Thyroid gland (tissue), 4 donors: ENCODE measurements at regions not wholly inside any gene's neighbourhood (a gene's known extent, or its start where the extent isn't known, plus 50 kb on each side); places are given as distances from the start of the nearest gene placed in this dataset.

Experiments used
- DNase-seq, 2 donors: peaks; one replicate each; pipeline ENCODE4 v3.0.0-alpha.2; 2019
- H3K27ac ChIP-seq, 3 donors: fragments of 200-600 bp; sonication (generic); 1 replicate in 2 of 3; 2 replicates in 1 of 3; pipeline ENCODE4 v1.5.1; 2016 to 2019; ENCODE audit warnings: mild to moderate bottlenecking in 1 of 3, moderate library complexity in 1 of 3
- H3K27me3 ChIP-seq: fragments of 200-600 bp; sonication (generic); one replicate; pipeline ENCODE4 v1.5.1; 2019
- H3K36me3 ChIP-seq, 2 donors: fragments of 200-600 bp; sonication (generic); one replicate each; pipeline ENCODE4 v1.5.1; 2016 to 2019
- H3K4me1 ChIP-seq, 2 donors: fragments of 200-600 bp; sonication (generic); one replicate each; pipeline ENCODE4 v1.5.1; 2017 to 2019
- H3K4me3 ChIP-seq, 3 donors: fragments of 200-600 bp; sonication (generic); replicated peaks in 1 of 3; 1 replicate in 2 of 3; 2 replicates in 1 of 3; pipeline ENCODE4 v1.5.1; 2016; ENCODE audit warnings: mild to moderate bottlenecking in 1 of 3
- H3K9me3 ChIP-seq: fragments of 200-600 bp; sonication (generic); one replicate; pipeline ENCODE4 v1.5.1; 2017
- CTCF ChIP-seq, 6 experiments: fragments of 200-600 bp in 3 of 6; fragments of 450-650 bp in 3 of 6; sonication (generic) in 3 of 6; IDR thresholded peaks; one replicate each; pipeline ENCODE4 v1.5.1; 2016 to 2019; ENCODE audit warnings: antibody characterized with exemption in 6 of 6, mild to moderate bottlenecking in 2 of 6, inconsistent platforms in 1 of 6, moderate library complexity in 1 of 6
- POLR2A ChIP-seq, 2 donors: fragments of 450-650 bp; IDR thresholded peaks; one replicate each; pipeline ENCODE4 v1.6.1; 2017; ENCODE audit warnings: antibody characterized with exemption in 2 of 2, mild to moderate bottlenecking in 2 of 2, moderate library complexity in 1 of 2
- WGBS, 2 donors: methylation state at CpG; one replicate each; pipeline ENCODE4 v1.1.5; 2017; 5-methylcytosine and 5-hydroxymethylcytosine counted together
- intact Hi-C: fragments of 100-400 bp; cut with DNase I; formaldehyde crosslinking; loops from one replicate; pipeline ENCODE4 v1.15.1; 2023

- Histone ChIP-seq H3K27me3 (no peaks in the 10 kb centered on the region), H3K4me3 (no peak overlapping the region), H3K36me3 (no peaks in the 10 kb centered on the region), H3K27ac (no peak overlapping the region), H3K9me3 (no peaks in the 10 kb centered on the region), H3K4me1 (no peaks in the 10 kb centered on the region)
- WGBS, 2 donors: 88 to 92% methylated on average over 10 of the region's 10 CpGs
- TF ChIP-seq POLR2A (IDR thresholded peaks at IDR 0.05) (no peak), CTCF (IDR thresholded peaks at IDR 0.05) (no peak)
- intact Hi-C loops: no loop called here
- DNase-seq: no peak
Measured at GRCh38 chr7:4449263-4449662, 232.8 kb upstream of the FOXK1 start.

GRCh38 chr7:4450483-4450882 is 231.6 kb upstream of the FOXK1 start:
- Histone ChIP-seq H3K9me3 (no peaks in the 10 kb centered on the region), H3K4me1 (no peaks in the 10 kb centered on the region), H3K27ac (no peak overlapping the region), H3K27me3 (no peaks in the 10 kb centered on the region), H3K4me3 (no peak overlapping the region), H3K36me3 (no peaks in the 10 kb centered on the region)
- no peak for DNase-seq
- intact Hi-C loops: no loop called here
- TF ChIP-seq CTCF (IDR thresholded peaks at IDR 0.05) (no peak), POLR2A (IDR thresholded peaks at IDR 0.05) (no peak)
- 93 to 96% methylated on average over 2 of the region's 2 CpGs for WGBS, 2 donors

GRCh38 chr7:4460597-4460996 is 221.5 kb upstream of the FOXK1 start:
- 82 to 97% methylated on average over 2 of the region's 2 CpGs for WGBS, 2 donors
- Histone ChIP-seq H3K27me3 (no peaks in the 10 kb centered on the region), H3K4me1 (no peaks in the 10 kb centered on the region), H3K9me3 (no peaks in the 10 kb centered on the region), H3K27ac (no peak overlapping the region), H3K4me3 (no peak overlapping the region), H3K36me3 (no peaks in the 10 kb centered on the region)
- intact Hi-C loops: no loop called here
- no peak for TF ChIP-seq CTCF (IDR thresholded peaks at IDR 0.05)
- no peak for TF ChIP-seq POLR2A (IDR thresholded peaks at IDR 0.05)
- no peak for DNase-seq

GRCh38 chr7:4461531-4461930 is 220.6 kb upstream of the FOXK1 start:
- no peaks in the 10 kb centered on the region for H3K36me3 ChIP-seq
- no peak for DNase-seq
- no peak overlapping the region for H3K4me3 ChIP-seq
- H3K27ac ChIP-seq: no peak overlapping the region
- 79 to 86% methylated on average over 8 of the region's 8 CpGs for WGBS, 2 donors
- H3K4me1 ChIP-seq: no peaks in the 10 kb centered on the region
- H3K27me3 ChIP-seq: no peaks in the 10 kb centered on the region
- intact Hi-C loops: no loop called here
- H3K9me3 ChIP-seq: no peaks in the 10 kb centered on the region
- TF ChIP-seq CTCF (IDR thresholded peaks at IDR 0.05) (no peak), POLR2A (IDR thresholded peaks at IDR 0.05) (no peak)

- no peaks in the 10 kb centered on the region for H3K36me3 ChIP-seq
- H3K4me3 ChIP-seq: no peak overlapping the region
- H3K27ac ChIP-seq: no peak overlapping the region
- intact Hi-C loops: no loop called here
- DNase-seq: no peak
- H3K27me3 ChIP-seq: no peaks in the 10 kb centered on the region
- no peaks in the 10 kb centered on the region for H3K4me1 ChIP-seq
- no peaks in the 10 kb centered on the region for H3K9me3 ChIP-seq
- TF ChIP-seq CTCF (IDR thresholded peaks at IDR 0.05) (no peak), POLR2A (IDR thresholded peaks at IDR 0.05) (no peak)
- WGBS, 2 donors: 79 to 84% methylated on average over 5 of the region's 5 CpGs
Measured at GRCh38 chr7:4468320-4469102, 213.6 kb upstream of the FOXK1 start.
